ENCODE measurements at regions not wholly inside any gene's neighbourhood (a gene's known extent, or its start where the extent isn't known, plus 50 kb on each side); places are given as distances from the start of the nearest gene placed in this dataset.

DNA sequence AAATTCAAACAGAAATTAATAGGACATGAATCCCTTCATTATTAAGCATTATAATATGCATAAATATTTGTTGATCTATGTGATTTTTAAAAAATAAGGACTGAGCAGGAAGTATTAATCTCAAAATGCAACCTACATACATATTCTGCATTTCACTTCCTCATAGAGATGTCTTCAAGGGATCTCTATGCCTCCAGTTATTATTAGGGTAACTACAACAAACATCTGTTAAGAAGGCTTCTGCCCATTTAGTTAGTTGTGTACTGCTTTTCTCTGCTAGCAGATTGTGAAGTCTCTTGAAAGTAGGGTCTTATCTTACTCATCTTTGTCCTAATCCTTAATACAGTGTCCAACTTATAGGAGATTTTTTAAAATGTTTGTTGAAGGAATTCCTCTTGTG, 414.1 kb downstream of the ACTL7B start:
- TF ChIP-seq, protein P1, sequence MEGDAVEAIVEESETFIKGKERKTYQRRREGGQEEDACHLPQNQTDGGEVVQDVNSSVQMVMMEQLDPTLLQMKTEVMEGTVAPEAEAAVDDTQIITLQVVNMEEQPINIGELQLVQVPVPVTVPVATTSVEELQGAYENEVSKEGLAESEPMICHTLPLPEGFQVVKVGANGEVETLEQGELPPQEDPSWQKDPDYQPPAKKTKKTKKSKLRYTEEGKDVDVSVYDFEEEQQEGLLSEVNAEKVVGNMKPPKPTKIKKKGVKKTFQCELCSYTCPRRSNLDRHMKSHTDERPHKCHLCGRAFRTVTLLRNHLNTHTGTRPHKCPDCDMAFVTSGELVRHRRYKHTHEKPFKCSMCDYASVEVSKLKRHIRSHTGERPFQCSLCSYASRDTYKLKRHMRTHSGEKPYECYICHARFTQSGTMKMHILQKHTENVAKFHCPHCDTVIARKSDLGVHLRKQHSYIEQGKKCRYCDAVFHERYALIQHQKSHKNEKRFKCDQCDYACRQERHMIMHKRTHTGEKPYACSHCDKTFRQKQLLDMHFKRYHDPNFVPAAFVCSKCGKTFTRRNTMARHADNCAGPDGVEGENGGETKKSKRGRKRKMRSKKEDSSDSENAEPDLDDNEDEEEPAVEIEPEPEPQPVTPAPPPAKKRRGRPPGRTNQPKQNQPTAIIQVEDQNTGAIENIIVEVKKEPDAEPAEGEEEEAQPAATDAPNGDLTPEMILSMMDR (IDR thresholded peaks at IDR 0.05), result no peak
- TF ChIP-seq POLR2A (IDR thresholded peaks at IDR 0.05), result no peak
